NCI-H1436 treated with DMSO at 0.1 percent for 48 hours (cell line): ENCODE measurements at regions not wholly inside any gene's neighbourhood (a gene's known extent, or its start where the extent isn't known, plus 50 kb on each side); places are given as distances from the start of the nearest gene placed in this dataset.

Source experiments
- DNase-seq: peaks from one replicate; lab custom pipeline; 2025; lab: John Stamatoyannopoulos, UW

DNA sequence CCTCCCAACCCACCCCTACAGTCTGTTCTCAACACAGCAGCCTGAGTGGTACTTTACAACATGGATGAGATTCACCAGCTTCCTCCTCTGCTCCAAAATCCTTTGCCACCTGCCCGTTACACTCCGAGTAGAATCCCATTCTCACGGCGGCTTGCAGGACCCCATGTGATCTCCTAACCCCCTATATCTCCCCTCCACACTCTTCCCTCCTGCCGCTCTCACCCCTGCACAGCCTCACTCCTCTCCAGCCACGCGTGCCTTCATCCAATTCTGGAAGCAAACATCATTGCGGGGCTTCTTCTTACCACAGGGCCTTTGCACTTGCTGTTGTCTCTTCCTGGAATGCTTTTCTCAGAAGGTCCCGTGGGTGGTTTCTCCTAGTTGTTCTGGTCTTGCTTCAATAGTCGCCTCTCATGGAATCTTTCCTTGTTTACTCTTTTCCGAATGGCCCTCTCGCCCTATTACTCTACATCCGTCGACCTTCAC, 472.3 kb downstream of the CDH26 start:
- DNase-seq: no peak

DNA sequence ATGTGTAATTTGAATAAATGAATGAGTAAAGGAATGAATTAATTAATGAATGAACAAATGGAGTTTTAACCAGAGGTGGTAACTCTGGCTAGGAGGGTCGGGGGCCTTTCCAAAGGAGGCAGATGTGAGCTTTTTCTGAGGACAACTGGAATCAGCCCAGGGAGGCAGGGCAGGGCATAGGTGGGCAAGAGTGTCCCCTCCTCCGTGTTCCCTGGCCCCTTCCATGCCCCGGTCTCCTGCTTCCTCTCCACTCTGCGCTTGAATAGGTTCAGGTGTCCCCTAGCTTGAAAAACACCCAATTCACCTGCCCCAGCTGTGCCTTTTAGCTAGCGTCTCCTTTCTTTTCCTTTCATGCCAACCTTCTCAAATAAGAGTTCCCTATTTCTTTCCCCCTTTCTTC, 473.1 kb downstream of the CDH26 start:
- no peak for DNase-seq

DNA sequence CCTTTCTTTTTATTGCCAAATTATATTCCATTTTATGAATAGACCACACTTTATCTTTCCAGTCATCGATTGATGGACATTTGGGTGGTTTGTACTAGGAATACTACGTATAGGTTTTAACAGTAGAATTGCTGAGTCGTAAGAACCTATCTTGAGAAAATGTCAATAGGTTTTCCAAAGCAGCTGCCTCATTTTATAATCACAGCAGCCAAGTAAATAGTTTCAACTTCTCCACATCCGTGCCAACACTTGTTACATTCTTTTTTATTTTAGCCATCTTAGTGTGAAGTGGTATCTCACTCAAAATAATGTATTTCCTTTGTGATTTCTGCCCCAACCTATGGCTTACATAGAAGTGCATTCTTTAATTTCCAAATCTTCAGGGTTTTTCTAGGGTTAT, 479.2 kb downstream of the CDH26 start:
- DNase-seq: no peak

DNA sequence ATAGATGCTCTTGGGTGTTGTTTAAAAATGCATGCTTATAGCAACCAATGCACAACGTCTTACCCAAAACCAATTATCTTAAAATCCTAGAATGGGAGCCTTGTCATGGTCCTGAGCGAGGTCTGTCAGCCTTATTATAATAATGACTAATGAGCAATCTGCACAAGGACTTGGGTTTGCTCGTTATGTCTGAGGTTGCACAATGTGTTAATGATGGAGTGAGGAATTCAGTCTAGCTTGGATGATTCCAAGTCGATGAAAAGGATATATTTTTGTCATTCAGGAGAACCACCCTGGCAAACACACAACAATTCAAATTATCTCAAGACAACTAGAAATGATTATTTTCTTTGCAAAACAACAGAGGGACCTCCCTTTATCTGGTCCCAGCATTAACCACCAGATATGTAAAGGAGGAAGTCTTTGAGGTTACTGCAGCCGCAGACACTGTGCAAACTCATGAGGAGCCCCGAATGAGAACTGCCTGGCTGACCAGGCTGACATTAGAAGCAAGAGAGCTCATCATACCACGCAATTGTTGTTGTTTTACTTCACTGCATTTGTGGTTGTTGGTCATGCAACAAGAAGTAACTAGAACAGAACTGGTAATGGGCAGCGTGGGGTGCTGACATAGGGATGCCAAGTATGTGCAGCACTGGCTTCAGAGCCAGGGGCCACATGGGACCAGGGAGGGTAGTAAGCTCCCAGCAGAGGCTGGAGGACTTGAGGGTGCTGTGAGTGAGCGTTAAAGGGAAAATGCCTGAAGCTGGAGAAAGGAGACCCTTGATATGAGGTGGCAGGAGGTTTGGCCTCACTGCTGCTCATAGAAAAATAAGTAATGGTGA, 488.3 kb downstream of the CDH26 start:
- no peak for DNase-seq

DNA sequence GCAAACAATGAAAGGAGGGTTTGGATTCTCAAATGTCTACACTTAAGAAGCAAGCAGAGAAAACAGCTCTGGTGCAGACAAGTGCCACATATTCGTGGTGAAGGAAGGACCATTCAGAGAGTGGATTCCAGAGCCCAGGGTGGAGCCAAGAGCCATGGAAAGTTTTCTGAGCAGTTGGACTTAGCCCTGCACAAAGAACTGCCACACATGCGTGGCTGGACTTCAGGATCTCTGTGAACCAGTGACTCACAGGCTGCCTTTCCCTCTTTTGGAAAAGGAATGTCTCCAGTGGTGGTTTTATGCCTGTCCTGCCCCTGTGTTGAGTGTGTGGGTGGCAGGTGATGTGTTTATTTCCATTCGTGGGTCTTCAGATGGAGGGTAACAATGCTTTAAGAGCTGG, 489.5 kb downstream of the CDH26 start:
- DNase-seq: no peak

DNA sequence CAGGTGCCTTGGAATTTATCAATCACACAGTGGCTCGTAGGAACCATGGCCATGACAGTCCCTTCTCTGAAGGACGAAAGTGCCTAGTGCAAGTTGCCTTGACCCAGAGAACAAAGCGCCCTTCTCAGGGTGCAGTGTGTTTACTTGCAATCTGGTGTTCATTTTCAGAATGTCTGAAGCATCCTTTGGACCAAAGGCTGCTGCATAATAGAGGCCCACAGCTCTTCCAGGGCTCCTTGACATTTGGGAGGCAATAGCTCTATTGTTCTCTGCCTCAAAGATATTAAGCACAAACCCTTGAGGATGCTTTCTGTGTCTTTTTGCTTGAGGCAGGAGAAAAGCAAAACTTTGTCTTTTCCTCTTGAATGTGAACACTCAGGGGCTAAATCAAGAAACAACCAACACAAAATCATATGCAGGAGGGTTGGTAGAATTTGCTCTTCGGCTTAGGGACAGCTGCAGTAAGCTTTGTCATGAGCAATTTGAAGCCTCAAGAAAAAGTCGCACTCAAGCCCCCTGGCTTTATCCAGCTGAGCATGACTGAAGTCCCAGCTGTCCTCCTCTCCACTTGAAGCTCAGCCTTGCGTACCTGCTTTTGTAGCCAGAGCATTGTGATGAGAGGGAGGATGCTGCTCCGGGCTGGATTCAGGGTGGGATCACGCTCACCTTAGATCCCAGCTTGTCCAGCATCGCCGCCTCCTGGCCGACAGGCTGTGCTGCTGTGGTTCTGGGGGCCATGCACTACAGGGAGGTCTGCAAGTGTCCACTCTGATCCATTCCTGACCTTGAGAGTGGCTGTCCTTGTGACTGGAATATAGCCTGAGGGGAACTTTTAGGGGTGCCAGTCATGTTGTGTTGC, 495.4 kb downstream of the CDH26 start:
- DNase-seq: no peak

DNA sequence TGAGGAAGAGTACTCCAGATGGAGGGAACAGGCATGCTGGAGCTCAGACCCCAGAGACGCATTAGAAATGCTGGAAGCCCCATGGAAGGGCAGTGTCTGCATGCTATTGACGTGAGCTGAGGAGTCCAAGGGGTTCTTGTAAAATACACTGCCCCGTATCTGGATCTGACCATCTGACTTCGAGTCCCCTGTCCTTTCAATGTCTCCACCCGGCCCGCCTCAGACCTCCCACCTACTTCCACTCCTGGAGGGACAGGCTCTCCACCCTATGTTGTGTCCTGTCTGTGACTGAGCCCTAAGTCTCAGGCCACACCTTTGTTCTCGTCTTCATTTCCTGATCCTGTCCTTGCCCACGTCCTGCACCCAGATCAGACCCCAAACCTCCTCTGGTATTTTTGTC, 496.3 kb downstream of the CDH26 start:
- DNase-seq: no peak

DNA sequence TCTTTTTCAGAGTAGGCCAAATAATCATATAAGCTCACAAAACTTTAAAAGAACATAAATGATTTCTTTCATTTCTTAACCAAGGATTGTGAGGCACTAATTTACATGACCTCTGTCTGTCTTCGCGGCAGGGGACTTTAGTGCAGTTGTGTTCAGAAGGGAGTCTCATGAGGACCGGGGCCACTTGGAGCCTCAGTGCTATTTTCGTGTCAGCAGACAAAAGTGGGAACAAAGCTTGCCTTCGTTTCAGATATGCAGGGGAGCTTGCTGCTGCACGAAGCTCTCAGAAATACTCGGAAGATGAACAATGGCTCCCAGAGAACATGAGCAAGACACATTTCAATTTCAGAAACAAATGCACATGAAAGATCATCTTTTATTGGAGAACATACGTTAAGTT, 497.0 kb downstream of the CDH26 start:
- no peak for DNase-seq

DNA sequence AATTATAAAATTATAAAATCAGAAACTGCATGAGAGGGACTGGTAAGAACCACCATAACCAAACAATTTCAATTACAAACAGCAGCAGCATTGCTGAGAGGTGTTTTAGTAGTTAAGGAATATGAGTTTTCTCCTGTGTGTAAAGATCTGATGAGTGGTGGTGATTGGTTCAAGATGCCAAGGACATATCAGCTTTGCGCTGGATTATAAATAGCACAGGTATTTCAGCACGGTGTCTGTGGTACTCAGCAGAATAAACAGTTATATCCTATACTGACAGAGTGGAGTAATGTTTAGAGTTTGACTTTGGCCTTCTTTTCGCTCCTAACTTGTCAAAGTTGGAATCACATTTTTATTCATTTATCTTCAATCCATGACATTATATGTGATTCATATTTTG, 501.0 kb downstream of the CDH26 start:
- no peak for DNase-seq

DNA sequence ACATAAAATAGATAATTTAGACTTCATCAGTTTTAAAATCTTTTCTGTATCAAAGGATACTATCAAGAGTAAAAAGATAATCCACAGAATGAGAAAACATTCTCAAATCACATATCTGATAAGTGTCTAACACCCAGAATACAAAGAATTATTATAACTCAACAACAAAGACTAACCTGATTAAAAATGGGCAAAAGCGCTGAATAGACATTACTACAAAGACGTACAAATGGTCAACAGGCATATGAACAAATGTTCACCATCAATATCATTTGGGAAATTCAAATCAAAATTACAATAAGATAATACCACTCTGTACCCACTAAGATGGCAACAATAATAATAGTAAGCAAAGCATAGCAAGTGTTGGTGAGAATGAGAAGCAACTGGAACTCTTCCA, 503.8 kb downstream of the CDH26 start:
- DNase-seq: no peak

DNA sequence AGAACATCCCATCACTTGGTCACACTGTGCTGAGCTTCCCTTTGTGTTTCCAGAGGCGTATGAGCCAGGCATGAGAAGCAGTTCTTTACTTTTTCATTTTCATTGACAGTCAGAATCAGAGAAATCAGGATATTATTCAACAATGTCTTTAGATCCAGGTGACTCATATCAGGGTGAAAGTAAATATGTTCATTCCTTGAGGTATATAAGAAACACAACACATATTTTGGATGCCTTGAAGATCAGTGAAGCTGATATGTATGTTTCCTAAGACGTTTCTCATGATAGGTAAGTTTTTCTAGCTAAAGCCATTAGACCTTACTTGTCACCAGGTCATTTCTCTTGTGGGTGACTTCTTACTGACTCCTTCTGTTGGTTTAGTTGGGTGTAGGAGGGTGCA, 505.6 kb downstream of the CDH26 start:
- DNase-seq: no peak

DNA sequence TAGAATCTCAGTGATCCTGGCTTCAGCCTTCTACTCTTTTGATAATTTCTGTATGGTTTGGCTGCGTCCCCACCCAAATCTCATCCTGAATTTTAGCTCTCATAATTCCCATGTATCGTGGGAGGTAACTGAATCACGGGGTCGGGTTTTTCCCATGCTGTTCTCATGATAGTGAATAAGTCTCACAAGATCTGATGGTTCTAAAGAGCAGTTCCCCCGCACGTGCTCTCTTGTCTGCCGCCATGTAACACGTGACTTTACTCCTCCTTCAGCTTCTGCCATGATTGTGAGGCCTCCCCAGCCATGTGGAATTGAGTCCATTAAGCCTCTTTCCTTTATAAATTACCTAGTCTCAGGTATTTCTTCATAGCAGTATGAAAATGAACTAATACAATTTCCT, 507.2 kb downstream of the CDH26 start:
- no peak for DNase-seq

DNA sequence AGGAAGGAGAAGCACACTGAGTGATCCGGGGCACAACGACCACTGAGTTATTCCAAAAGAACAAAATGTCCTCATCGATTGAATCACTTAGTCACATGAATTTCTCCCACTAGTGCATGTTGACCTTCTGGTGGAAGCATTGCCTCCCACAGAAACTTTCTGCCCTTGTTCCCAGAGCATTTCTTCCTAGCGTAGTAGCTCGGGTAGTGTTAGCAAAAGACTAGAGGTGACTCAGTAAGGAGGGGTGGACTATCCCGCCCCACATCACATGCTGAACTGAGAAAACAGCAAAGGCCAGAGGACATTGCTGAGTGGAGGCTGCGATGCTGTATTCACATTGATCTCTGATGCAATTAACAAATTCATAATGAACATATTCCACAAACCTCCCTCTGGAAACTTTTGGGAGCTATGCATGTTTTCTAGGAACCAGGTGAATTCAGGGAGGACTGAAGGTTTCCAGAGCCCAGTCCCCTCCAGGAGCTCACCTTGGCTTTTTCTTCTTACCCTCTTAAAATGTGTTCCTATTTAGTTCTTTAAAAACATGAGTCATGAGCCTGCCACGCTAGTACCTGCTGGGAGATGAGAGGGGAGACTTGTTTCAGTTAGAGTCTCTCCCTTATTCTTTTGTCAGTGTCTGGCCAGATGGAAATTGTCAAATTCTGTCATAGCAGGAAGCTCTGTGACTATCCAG, 507.9 kb downstream of the CDH26 start:
- no peak for DNase-seq

DNA sequence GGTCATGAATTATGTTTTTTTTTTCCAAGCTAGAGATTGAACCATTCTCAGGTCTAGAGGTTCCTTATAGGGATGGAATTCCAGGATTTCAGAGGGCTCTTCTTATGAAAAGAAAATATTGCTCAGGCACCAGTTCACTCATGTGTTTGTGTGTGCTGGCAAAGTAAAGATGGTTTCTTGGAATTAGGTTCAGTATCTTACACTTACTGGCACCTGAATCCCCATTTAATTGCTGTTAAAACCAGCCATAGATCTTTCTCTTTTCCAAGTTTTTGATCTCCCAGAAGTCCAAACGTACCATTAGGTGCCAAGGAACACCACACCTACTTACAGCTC, 508.4 kb downstream of the CDH26 start:
- no peak for DNase-seq

DNA sequence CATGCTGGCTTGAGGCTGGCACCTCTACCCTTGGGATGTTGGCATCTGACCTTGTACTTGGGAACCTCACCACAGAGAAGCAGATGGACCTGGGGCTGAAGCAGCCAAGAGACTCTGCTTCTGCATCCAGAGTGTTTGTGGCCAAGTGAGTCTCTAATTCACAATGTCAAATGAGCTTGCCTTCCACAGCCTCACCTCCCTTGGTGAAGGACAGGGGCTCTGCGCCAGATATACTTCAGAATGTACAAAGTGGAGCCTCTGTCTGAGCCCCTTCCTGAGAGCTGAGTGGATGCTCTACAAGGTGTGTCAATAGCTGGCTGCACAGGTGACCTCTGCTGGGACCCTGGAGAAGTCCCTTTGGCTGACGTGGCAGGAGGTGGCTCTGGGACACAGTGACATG, 508.9 kb downstream of the CDH26 start:
- no peak for DNase-seq

DNA sequence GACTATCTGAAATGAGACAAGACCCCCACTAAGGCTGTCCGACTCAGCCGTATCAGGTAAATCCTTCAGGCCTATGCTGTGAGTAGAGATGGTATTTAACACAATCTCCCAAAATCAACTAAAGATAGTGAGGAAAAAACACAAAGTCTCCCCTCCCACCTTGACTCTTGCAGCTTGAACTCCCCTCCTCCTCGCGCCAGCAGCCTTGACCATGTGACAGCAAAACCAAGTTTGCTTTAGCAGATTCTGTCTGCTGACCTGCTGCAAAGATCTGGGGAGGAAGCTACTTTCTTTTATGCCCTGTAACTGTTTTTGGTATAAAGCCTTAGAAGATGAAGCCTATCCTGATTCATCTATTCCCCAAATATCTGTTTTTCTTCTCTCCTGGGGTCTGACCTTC, 509.5 kb downstream of the CDH26 start:
- DNase-seq: no peak

DNA sequence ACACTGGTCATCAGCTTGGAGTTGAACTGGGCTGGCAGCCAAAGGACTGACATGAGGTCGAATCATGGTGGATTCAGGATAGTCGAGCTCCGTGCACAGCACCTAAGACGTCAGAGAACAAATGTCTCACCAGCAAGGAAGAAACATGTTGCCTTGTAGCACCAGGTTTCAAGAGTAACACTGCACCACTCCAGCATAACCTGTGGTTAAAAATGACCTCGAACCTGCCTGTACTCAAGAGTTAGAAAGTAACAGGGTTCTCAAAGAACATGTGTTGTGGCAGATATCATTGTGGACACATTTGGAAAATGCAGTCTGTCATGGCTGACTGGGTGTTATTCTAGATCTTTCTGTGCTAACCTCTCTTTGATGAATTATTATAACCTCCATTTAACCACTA, 511.6 kb downstream of the CDH26 start:
- DNase-seq: no peak

DNA sequence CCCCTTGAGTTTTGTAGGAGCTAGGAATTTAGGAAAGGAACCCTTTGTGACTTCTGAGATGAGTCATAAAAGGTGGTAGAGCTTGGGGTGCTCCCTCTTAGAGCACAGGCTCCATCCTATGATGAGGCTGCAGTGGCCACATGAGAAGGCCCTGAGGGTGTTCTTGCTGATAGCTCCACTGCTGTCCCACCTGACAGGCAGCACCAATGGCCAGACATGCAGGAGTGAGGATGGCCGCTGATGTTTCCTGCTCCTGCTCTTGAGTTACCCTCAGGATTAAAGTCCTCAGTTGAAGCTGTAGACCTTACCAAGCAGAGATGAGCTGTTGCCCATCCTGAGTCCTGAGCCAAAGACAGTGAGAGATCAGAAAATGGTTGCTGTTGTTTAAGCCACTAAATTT, 512.1 kb downstream of the CDH26 start:
- DNase-seq: no peak

DNA sequence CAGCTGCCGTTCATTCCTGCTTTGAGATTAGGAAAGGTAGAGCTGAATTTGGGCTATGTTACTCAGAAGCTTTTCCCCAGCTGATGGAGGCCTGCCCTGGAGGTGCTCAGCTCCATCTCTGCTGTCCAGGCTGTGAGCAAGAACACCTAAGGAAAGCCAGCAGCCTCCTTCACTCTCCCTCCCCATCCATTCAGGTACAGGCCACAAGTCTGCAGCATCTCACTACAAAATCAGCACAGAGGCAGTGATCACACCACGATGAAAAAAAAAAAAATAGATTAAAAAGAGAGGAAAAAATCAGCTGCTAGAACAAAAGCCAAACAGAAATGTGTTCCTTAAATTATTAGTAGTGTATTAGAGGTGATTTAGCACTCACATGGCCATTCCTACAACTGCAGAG, 515.0 kb downstream of the CDH26 start:
- no peak for DNase-seq

DNA sequence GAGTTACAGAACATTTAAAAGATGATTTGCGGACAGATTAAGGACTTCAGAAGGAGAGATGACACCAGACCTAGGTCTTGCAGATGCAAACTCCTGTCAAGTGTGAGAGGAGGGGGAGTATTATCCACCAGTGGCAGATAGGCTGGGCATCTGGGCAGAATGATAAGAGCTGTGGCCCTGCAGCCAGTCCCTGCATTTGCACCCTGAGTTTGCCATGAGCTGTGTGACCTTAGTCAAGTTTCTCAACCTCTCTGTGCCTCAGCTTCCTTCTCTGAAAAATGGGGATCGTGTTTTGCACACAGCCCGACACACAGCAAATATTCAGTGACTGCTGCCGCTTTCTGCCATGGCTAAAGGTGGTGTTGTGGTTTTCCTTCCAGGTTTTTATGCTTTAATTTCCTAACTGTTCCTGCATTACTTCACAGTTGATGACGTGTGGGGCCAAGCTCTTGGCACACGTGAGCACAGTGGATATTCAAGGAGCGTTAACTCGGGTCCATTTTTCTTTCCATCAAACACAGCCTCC, 516.2 kb downstream of the CDH26 start:
- DNase-seq: no peak

DNA sequence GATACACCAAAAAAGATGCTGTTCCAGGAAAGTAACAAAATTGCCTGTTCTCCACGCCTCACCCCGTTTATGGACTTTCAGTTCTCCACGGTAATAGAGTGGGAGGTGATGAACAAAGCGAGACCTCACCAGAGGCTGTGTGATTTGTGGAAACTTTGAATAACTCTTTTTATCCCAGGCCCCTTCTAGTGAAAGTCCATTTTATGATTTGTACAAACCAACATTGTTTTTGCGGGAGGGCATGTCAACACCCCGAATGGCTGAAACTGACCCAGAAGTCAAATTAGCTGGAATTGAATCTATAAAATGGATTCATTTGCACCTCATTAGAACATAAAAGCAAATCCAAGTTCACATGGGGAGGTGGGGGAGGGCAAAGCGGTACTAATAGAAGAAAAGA, 517.8 kb downstream of the CDH26 start:
- no peak for DNase-seq

DNA sequence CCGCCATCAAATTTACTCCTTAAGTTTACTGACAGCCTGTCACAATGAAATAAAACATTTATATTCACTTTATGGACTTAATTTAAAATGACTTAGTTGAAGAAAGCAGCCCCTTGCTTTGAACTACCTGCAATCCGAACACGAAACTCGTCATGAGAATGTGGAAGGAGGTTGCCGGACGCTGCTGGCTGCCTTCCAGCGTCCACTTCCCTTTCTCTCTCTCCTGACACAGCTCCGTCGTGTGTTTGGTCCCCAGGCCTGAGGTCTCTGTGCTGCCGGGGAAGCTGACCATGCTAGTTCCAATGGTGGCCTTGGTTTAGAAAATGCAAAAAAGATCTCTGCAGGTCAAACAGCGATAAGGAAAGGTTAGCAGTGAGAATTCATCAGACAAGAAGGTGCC, 519.7 kb downstream of the CDH26 start:
- no peak for DNase-seq

DNA sequence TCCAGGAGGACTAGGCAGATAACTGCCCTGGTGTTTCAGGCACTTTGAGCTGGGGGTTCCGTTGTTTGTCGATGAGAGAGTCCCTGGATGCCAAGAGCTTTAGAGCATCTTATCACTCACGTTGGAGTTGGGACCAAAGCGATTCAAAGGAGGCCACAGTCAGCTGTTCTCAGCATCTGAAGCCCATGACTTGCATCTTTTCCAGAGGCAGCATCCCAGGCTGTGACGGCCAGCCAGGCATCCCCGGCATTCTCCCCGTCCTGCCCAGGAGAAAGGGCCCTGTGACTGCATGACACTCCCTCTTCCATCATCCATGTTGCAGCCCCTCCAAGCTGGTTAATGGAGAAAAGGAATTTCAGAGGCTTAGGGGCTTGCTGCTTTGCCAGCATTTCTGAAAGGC, 520.3 kb downstream of the CDH26 start:
- DNase-seq: no peak
